HEK293T (cell line): ENCODE measurements at regions not wholly inside any gene's neighbourhood (a gene's known extent, or its start where the extent isn't known, plus 50 kb on each side); places are given as distances from the start of the nearest gene placed in this dataset.

Experiments used
- CTCF ChIA-PET: fragments of 350-600 bp; formaldehyde crosslinking; extraction: SDS; loops from one replicate; lab custom pipeline; 2021; ENCODE audit warnings: antibody characterized with exemption, inconsistent platforms; lab: Yijun Ruan, JAX
- POLR2A ChIA-PET: fragments of 350-600 bp; formaldehyde crosslinking; extraction: SDS; loops from one replicate; lab custom pipeline; 2020; ENCODE audit warnings: antibody characterized with exemption, inconsistent platforms; lab: Yijun Ruan, JAX
- DNase-seq: peaks from one replicate; pipeline ENCODE4 v3.0.0; 2012; ENCODE audit warnings: mixed read lengths; ENCODE audit errors: extremely low spot score
- ARNT ChIP-seq: fragments of 450-650 bp; IDR thresholded peaks from 2 replicates; pipeline ENCODE4 v1.6.1; 2017; ENCODE audit warnings: mild to moderate bottlenecking
- BHLHE40 ChIP-seq: fragments of 450-650 bp; IDR thresholded peaks from 2 replicates; pipeline ENCODE4 v1.6.1; 2016; ENCODE audit warnings: mild to moderate bottlenecking, moderate library complexity, borderline replicate concordance
- CTBP1 ChIP-seq: fragments of 450-650 bp; IDR thresholded peaks from 2 replicates; pipeline ENCODE4 v1.6.1; 2016; ENCODE audit warnings: borderline replicate concordance
- ELF4 ChIP-seq: fragments of 450-650 bp; IDR thresholded peaks from 2 replicates; pipeline ENCODE4 v1.6.1; 2017; ENCODE audit warnings: antibody characterized with exemption
- FOXA1 ChIP-seq: fragments of 450-650 bp; IDR thresholded peaks from 2 replicates; pipeline ENCODE4 v1.6.1; 2016; ENCODE audit warnings: mild to moderate bottlenecking
- FOXK2 ChIP-seq: fragments of 450-650 bp; IDR thresholded peaks from 2 replicates; pipeline ENCODE4 v1.6.1; 2016; ENCODE audit warnings: mild to moderate bottlenecking
- FOXM1 ChIP-seq: fragments of 450-650 bp; IDR thresholded peaks from 2 replicates; pipeline ENCODE4 v1.6.1; 2017; ENCODE audit warnings: mild to moderate bottlenecking, borderline replicate concordance
- HDGF ChIP-seq: fragments of 450-650 bp; IDR thresholded peaks from 2 replicates; pipeline ENCODE4 v1.6.1; 2017; ENCODE audit warnings: antibody characterized with exemption, borderline replicate concordance
- L3MBTL2 ChIP-seq: fragments of 450-650 bp; conservative IDR thresholded peaks from 2 replicates; pipeline ENCODE4 v1.6.1; 2016; ENCODE audit warnings: mild to moderate bottlenecking
- LEF1 ChIP-seq: fragments of 450-650 bp; IDR thresholded peaks from 2 replicates; pipeline ENCODE4 v1.6.1; 2017; ENCODE audit warnings: mild to moderate bottlenecking, borderline replicate concordance
- NFRKB ChIP-seq: fragments of 450-650 bp; IDR thresholded peaks from 2 replicates; pipeline ENCODE4 v1.6.1; 2016; ENCODE audit warnings: mild to moderate bottlenecking, moderate library complexity
- PKNOX1 ChIP-seq: fragments of 450-650 bp; IDR thresholded peaks from 2 replicates; pipeline ENCODE4 v1.6.1; 2016
- SP1 ChIP-seq: fragments of 450-650 bp; IDR thresholded peaks from 2 replicates; pipeline ENCODE4 v1.6.1; 2017
- SUZ12 ChIP-seq: fragments of 450-650 bp; IDR thresholded peaks from 2 replicates; pipeline ENCODE4 v1.6.1; 2016; ENCODE audit warnings: mild to moderate bottlenecking
- TARDBP ChIP-seq: fragments of 450-650 bp; IDR thresholded peaks from 2 replicates; pipeline ENCODE4 v1.6.1; 2016
- ZNF384 ChIP-seq: fragments of 450-650 bp; IDR thresholded peaks from 2 replicates; pipeline ENCODE4 v1.6.1; 2016

- CTCF ChIA-PET: no interaction called here
- no peak for TF ChIP-seq SUZ12
- TF ChIP-seq FOXK2: no peak
- no peak for TF ChIP-seq BHLHE40
- TF ChIP-seq HDGF: no peak
- no peak for TF ChIP-seq TARDBP
- TF ChIP-seq NFRKB: no peak
- no peak for TF ChIP-seq PKNOX1
- no peak for TF ChIP-seq FOXA1
- TF ChIP-seq ELF4: no peak
- no peak for TF ChIP-seq ZNF384
- no peak for TF ChIP-seq L3MBTL2
- DNase-seq: no peak
- POLR2A ChIA-PET: no interaction called here
Measured at GRCh38 chr20:10951904-10952303, 278.1 kb upstream of the JAG1 start.

GRCh38 chr20:10953437-10953836 lies 279.6 kb upstream of the JAG1 start:
- TF ChIP-seq PKNOX1 (no peak), NFRKB (no peak)
- no peak for DNase-seq
- ChIA-PET CTCF (no interaction called here), POLR2A (no interaction called here)

GRCh38 chr20:10954137-10954840 lies 280.5 kb upstream of the JAG1 start:
- DNase-seq: no peak
- no peak for TF ChIP-seq SP1
- TF ChIP-seq BHLHE40: no peak
- TF ChIP-seq FOXM1: no peak
- TF ChIP-seq ZNF384: no peak
- TF ChIP-seq ELF4: no peak
- ChIA-PET CTCF (no interaction called here), POLR2A (no interaction called here)

GRCh38 chr20:10954908-10955580 lies 281.2 kb upstream of the JAG1 start:
- ChIA-PET POLR2A (no interaction called here), CTCF (no interaction called here)
- DNase-seq: no peak
- TF ChIP-seq ELF4 (no peak), NFRKB (no peak), FOXK2 (no peak), LEF1 (no peak), TARDBP (no peak), BHLHE40 (no peak), FOXA1 (no peak), SP1 (no peak), FOXM1 (no peak), ARNT (no peak), L3MBTL2 (no peak), ZNF384 (no peak), SUZ12 (no peak), CTBP1 (no peak), PKNOX1 (no peak), HDGF (no peak)

- CTCF ChIA-PET: no interaction called here
- TF ChIP-seq HDGF (no peak), LEF1 (no peak), L3MBTL2 (no peak), NFRKB (no peak), ARNT (no peak), TARDBP (no peak), FOXK2 (no peak), ELF4 (no peak), SUZ12 (no peak)
- POLR2A ChIA-PET: no interaction called here
Measured at GRCh38 chr20:10958279-10958678, 284.5 kb upstream of the JAG1 start.

GRCh38 chr20:10960416-10960815 lies 286.6 kb upstream of the JAG1 start:
- ChIA-PET CTCF (no interaction called here), POLR2A (no interaction called here)
- TF ChIP-seq BHLHE40: no peak
- no peak for TF ChIP-seq FOXM1
- no peak for TF ChIP-seq FOXA1
- TF ChIP-seq SP1: no peak
- TF ChIP-seq FOXK2: no peak
- TF ChIP-seq SUZ12: no peak
- no peak for TF ChIP-seq LEF1
- TF ChIP-seq PKNOX1: no peak
- TF ChIP-seq ELF4: no peak
- TF ChIP-seq NFRKB: no peak
- no peak for TF ChIP-seq ZNF384
- TF ChIP-seq L3MBTL2: no peak
- TF ChIP-seq CTBP1: no peak
- TF ChIP-seq ARNT: no peak
- TF ChIP-seq TARDBP: no peak
- TF ChIP-seq HDGF: no peak
- DNase-seq: no peak

More at GRCh38 chr20:10958279-10958678, 284.5 kb upstream of the JAG1 start:
- no peak for DNase-seq
